ENCODE measurements at regions not wholly inside any gene's neighbourhood (a gene's known extent, or its start where the extent isn't known, plus 50 kb on each side); places are given as distances from the start of the nearest gene placed in this dataset.

DNA sequence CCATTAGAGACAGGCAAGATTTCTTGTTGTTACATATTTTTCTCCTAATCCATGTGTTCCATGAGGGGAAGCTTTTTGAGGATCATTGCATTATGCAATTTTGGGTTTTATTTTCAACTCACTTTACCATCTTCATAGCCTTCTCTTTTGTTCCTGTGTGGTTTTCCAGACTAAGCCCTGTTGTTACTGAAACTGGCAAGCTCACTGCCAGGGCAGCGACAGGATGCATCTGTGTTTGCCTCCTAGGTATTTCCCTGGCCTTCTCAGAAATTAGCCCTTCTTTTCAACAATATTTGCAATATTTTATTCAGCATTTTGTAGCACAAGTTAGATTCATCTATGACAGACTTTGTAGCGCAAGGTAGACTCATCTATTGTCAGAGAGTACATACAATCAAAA, 134.2 kb upstream of the CYYR1 start (continued):
- no peak for TF ChIP-seq JUN (IDR thresholded peaks at IDR 0.05)
- TF ChIP-seq, protein P1, sequence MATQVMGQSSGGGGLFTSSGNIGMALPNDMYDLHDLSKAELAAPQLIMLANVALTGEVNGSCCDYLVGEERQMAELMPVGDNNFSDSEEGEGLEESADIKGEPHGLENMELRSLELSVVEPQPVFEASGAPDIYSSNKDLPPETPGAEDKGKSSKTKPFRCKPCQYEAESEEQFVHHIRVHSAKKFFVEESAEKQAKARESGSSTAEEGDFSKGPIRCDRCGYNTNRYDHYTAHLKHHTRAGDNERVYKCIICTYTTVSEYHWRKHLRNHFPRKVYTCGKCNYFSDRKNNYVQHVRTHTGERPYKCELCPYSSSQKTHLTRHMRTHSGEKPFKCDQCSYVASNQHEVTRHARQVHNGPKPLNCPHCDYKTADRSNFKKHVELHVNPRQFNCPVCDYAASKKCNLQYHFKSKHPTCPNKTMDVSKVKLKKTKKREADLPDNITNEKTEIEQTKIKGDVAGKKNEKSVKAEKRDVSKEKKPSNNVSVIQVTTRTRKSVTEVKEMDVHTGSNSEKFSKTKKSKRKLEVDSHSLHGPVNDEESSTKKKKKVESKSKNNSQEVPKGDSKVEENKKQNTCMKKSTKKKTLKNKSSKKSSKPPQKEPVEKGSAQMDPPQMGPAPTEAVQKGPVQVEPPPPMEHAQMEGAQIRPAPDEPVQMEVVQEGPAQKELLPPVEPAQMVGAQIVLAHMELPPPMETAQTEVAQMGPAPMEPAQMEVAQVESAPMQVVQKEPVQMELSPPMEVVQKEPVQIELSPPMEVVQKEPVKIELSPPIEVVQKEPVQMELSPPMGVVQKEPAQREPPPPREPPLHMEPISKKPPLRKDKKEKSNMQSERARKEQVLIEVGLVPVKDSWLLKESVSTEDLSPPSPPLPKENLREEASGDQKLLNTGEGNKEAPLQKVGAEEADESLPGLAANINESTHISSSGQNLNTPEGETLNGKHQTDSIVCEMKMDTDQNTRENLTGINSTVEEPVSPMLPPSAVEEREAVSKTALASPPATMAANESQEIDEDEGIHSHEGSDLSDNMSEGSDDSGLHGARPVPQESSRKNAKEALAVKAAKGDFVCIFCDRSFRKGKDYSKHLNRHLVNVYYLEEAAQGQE (IDR thresholded peaks at IDR 0.05): no peak

DNA sequence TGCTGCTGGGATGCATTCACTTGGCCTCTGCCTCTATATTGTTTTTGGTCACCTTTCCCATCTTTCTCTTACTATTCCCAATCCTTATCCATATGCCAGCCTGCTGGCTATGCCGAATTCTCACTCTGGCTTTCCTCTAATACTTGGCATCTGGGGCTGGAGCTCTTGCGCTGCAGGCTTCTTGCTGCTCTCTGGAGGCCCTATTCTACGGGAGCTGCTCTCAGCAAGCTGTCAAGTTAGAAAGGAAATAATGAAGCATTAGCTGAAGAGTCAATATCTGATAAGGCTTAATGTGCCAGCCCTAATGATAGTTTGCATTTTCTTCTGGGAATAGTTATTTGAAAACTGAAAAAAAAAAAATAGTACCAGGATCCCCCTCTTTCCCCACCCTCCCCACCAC, 125.3 kb upstream of the CYYR1 start:
- H3K4me2 ChIP-seq: no peak overlapping the region
- CTCF ChIA-PET: no interaction called here
- DNase-seq (ENCODE audit: low read depth in 1 of 2, low spot score in 1 of 2) (no peak), FAIRE-seq (no peak), ATAC-seq (no peak)
- no peaks in the 10 kb centered on the region for H3K9me3 ChIP-seq
- no peaks in the 10 kb centered on the region for H3K4me1 ChIP-seq
- WGBS (ENCODE audit: missing lambda C conversion rate): 35% methylated on average over 3 of the region's 3 CpGs
- POLR2A ChIA-PET: no interaction called here
- H3K4me3 ChIP-seq: no peak overlapping the region
- TF ChIP-seq RNF2 (IDR thresholded peaks at IDR 0.05; ENCODE audit: borderline replicate concordance, low read depth) (no peak), CBX2 (IDR thresholded peaks at IDR 0.05; ENCODE audit: borderline replicate concordance, low read depth) (no peak), CHD2 (IDR thresholded peaks at IDR 0.05; ENCODE audit: low read length, partially characterized antibody) (no peak), CHD4 (IDR thresholded peaks at IDR 0.05; ENCODE audit: borderline replicate concordance) (no peak), ESRRA (IDR thresholded peaks at IDR 0.05; ENCODE audit: borderline replicate concordance, low read length) (no peak), KDM5A (IDR thresholded peaks at IDR 0.05) (no peak), MAZ (IDR thresholded peaks at IDR 0.05; ENCODE audit: borderline replicate concordance, low read depth, low read length) (no peak), HOXB5 (CRISPR knock-in tag; IDR thresholded peaks at IDR 0.05) (no peak), PHF8 (IDR thresholded peaks at IDR 0.05; ENCODE audit: borderline replicate concordance, low read depth) (no peak), HEYL (CRISPR knock-in tag; IDR thresholded peaks at IDR 0.05) (no peak), CBX8 (IDR thresholded peaks at IDR 0.05) (no peak), EP300 (IDR thresholded peaks at IDR 0.05) (no peak), EHMT2 (IDR thresholded peaks at IDR 0.05; ENCODE audit: low read depth) (no peak), RAD21 (conservative IDR thresholded peaks at IDR 0.05 in 1 of 2, IDR thresholded peaks at IDR 0.05 in 1 of 2) (no peak), RCOR1 (IDR thresholded peaks at IDR 0.05; ENCODE audit: low read depth, low read length) (no peak)
- TF ChIP-seq, protein P2, sequence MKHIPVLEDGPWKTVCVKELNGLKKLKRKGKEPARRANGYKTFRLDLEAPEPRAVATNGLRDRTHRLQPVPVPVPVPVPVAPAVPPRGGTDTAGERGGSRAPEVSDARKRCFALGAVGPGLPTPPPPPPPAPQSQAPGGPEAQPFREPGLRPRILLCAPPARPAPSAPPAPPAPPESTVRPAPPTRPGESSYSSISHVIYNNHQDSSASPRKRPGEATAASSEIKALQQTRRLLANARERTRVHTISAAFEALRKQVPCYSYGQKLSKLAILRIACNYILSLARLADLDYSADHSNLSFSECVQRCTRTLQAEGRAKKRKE (CRISPR knock-in tag; IDR thresholded peaks at IDR 0.05; ENCODE audit: low read depth): no peak
- TF ChIP-seq, protein P3, sequence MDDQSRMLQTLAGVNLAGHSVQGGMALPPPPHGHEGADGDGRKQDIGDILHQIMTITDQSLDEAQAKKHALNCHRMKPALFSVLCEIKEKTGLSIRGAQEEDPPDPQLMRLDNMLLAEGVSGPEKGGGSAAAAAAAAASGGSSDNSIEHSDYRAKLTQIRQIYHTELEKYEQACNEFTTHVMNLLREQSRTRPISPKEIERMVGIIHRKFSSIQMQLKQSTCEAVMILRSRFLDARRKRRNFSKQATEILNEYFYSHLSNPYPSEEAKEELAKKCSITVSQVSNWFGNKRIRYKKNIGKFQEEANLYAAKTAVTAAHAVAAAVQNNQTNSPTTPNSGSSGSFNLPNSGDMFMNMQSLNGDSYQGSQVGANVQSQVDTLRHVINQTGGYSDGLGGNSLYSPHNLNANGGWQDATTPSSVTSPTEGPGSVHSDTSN (IDR thresholded peaks at IDR 0.05): no peak
- no peak overlapping the region for H3K27ac ChIP-seq

DNA sequence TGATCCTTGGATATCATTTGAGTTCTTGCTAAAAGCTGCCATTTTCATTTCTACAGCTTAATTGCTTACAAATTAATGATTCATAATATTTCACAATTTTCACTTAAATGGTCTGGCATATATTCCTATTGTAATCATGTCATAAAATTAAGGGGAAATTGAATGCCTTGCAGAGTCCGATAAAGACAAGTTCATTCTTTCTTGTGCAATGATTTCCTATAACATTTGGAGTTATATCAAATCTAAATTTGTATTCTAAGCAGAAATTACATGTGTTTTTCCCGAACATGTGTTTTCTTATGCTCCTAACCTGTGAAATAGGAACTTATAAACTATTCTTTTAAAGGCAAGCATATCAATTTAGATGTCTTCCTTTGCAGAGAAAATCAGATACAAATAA, 118.3 kb upstream of the CYYR1 start:
- CTCF ChIA-PET: no interaction called here
- Histone ChIP-seq H3K4me2 (no peak overlapping the region), H3K27ac (no peak overlapping the region), H3K4me3 (no peak overlapping the region), H3K9me3 (no peaks in the 10 kb centered on the region), H3K4me1 (no peaks in the 10 kb centered on the region)
- no peak for FAIRE-seq
- POLR2A ChIA-PET: no interaction called here
- 0% methylated on average over 2 of the region's 2 CpGs for WGBS (ENCODE audit: missing lambda C conversion rate)
- ATAC-seq: no peak
- no peak for DNase-seq (ENCODE audit: low read depth in 1 of 2, low spot score in 1 of 2)
- no peak for TF ChIP-seq RCOR1 (IDR thresholded peaks at IDR 0.05; ENCODE audit: low read depth, low read length)
- TF ChIP-seq CBX2 (IDR thresholded peaks at IDR 0.05; ENCODE audit: borderline replicate concordance, low read depth): no peak
- no peak for TF ChIP-seq ZC3H11A (IDR thresholded peaks at IDR 0.05)
- TF ChIP-seq MYC (IDR thresholded peaks at IDR 0.05; ENCODE audit: borderline replicate concordance, low read length): no peak
- no peak for TF ChIP-seq HEYL (CRISPR knock-in tag; IDR thresholded peaks at IDR 0.05)
- no peak for TF ChIP-seq RARB (CRISPR knock-in tag; IDR thresholded peaks at IDR 0.05)
- TF ChIP-seq, protein P4, sequence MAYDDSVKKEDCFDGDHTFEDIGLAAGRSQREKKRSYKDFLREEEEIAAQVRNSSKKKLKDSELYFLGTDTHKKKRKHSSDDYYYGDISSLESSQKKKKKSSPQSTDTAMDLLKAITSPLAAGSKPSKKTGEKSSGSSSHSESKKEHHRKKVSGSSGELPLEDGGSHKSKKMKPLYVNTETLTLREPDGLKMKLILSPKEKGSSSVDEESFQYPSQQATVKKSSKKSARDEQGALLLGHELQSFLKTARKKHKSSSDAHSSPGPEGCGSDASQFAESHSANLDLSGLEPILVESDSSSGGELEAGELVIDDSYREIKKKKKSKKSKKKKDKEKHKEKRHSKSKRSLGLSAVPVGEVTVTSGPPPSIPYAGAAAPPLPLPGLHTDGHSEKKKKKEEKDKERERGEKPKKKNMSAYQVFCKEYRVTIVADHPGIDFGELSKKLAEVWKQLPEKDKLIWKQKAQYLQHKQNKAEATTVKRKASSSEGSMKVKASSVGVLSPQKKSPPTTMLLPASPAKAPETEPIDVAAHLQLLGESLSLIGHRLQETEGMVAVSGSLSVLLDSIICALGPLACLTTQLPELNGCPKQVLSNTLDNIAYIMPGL (CRISPR knock-in tag; IDR thresholded peaks at IDR 0.05; ENCODE audit: borderline replicate concordance): no peak
- TF ChIP-seq KDM1A (IDR thresholded peaks at IDR 0.05; ENCODE audit: low read depth): no peak
- no peak for TF ChIP-seq HDAC2 (IDR thresholded peaks at IDR 0.05)
- no peak for TF ChIP-seq RNF2 (IDR thresholded peaks at IDR 0.05; ENCODE audit: borderline replicate concordance, low read depth)
- TF ChIP-seq HOXB5 (CRISPR knock-in tag; IDR thresholded peaks at IDR 0.05): no peak
- TF ChIP-seq CEBPB (IDR thresholded peaks at IDR 0.05): no peak
- no peak for TF ChIP-seq MAFK (IDR thresholded peaks at IDR 0.05; ENCODE audit: partially characterized antibody)
- no peak for TF ChIP-seq TFCP2L1 (CRISPR knock-in tag; IDR thresholded peaks at IDR 0.05)
- TF ChIP-seq, protein P5, sequence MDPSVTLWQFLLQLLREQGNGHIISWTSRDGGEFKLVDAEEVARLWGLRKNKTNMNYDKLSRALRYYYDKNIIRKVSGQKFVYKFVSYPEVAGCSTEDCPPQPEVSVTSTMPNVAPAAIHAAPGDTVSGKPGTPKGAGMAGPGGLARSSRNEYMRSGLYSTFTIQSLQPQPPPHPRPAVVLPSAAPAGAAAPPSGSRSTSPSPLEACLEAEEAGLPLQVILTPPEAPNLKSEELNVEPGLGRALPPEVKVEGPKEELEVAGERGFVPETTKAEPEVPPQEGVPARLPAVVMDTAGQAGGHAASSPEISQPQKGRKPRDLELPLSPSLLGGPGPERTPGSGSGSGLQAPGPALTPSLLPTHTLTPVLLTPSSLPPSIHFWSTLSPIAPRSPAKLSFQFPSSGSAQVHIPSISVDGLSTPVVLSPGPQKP (IDR thresholded peaks at IDR 0.05; ENCODE audit: low read depth, low read length): no peak

Data from A549 (cell line).